GM19463 (cell line): ENCODE measurements at regions not wholly inside any gene's neighbourhood (a gene's known extent, or its start where the extent isn't known, plus 50 kb on each side); places are given as distances from the start of the nearest gene placed in this dataset.
"Not testable (repeated sequence)": the region's sequence is repeated elsewhere in the genome, so short reads cannot be mapped to it uniquely, and the experiment has no call there.

ENCODE experiments used
- ATAC-seq: cut with Tn5 transposase; IDR thresholded peaks from one replicate; pipeline ENCODE4 v1.9.1; 2021; ENCODE audit warnings: mild to moderate bottlenecking, moderate library complexity; ENCODE audit not compliant: unreplicated experiment

GRCh38 chr12:125549171-125549570 lies 483.9 kb downstream of the AACS start:
- ATAC-seq, result no peak

- no peak for ATAC-seq
These were observed 484.6 kb downstream of the AACS start for GRCh38 chr12:125549836-125550235.

- no peak for ATAC-seq
These were observed 487.1 kb downstream of the AACS start for GRCh38 chr12:125552295-125552694.

GRCh38 chr12:125561008-125561407 lies 495.8 kb downstream of the AACS start:
- not testable (repeated sequence) for ATAC-seq

- ATAC-seq, result no peak
These were observed 499.5 kb downstream of the AACS start for GRCh38 chr12:125564753-125565152.

- no peak for ATAC-seq
These were observed 502.3 kb downstream of the AACS start for GRCh38 chr12:125567581-125567980.

- no peak for ATAC-seq
These were observed 503.1 kb downstream of the AACS start for GRCh38 chr12:125568306-125568705.

- no peak for ATAC-seq
These were observed 508.0 kb downstream of the AACS start for GRCh38 chr12:125573271-125573670.

GRCh38 chr12:125577334-125577733 lies 512.1 kb downstream of the AACS start:
- ATAC-seq, result no peak

GRCh38 chr12:125579916-125580315 lies 514.7 kb downstream of the AACS start:
- no peak for ATAC-seq

GRCh38 chr12:125583071-125583470 lies 517.8 kb downstream of the AACS start:
- ATAC-seq, result no peak

GRCh38 chr12:125586441-125586840 lies 521.2 kb downstream of the AACS start:
- ATAC-seq, result no peak

- ATAC-seq, result no peak
These were observed 528.0 kb downstream of the AACS start for GRCh38 chr12:125593269-125593668.

- no peak for ATAC-seq
These were observed 539.7 kb downstream of the AACS start for GRCh38 chr12:125604976-125605375.

GRCh38 chr12:125606312-125606711 lies 541.1 kb downstream of the AACS start:
- no peak for ATAC-seq

- no peak for ATAC-seq
These were observed 545.1 kb downstream of the AACS start for GRCh38 chr12:125610292-125610691.

GRCh38 chr12:125610971-125611370 lies 545.7 kb downstream of the AACS start:
- ATAC-seq, result no peak

- ATAC-seq, result no peak
These were observed 548.8 kb downstream of the AACS start for GRCh38 chr12:125614058-125614457.

- ATAC-seq, result no peak
These were observed 554.5 kb downstream of the AACS start for GRCh38 chr12:125619723-125620122.

- ATAC-seq, result no peak
These were observed 568.5 kb downstream of the AACS start for GRCh38 chr12:125633686-125634085.

- ATAC-seq, result no peak
These were observed 569.6 kb downstream of the AACS start for GRCh38 chr12:125634813-125635212.

- ATAC-seq, result no peak
These were observed 574.6 kb downstream of the AACS start for GRCh38 chr12:125639826-125640225.

- no peak for ATAC-seq
These were observed 577.8 kb downstream of the AACS start for GRCh38 chr12:125643055-125643454.

- no peak for ATAC-seq
These were observed 580.5 kb downstream of the AACS start for GRCh38 chr12:125645724-125646123.
